Caco-2 (cell line): ENCODE measurements at regions not wholly inside any gene's neighbourhood (a gene's known extent, or its start where the extent isn't known, plus 50 kb on each side); places are given as distances from the start of the nearest gene placed in this dataset.

ENCODE experiments used
- BruUV-seq: library from RNA; stranded (reverse); fragments of 400-500 nt; replicated peaks from 2 replicates; lab custom pipeline; 2021; lab: Mats Ljungman, UMichigan
- CTCF ChIA-PET: fragments of 300-600 bp; sonication (Branson Sonifier 250); formaldehyde crosslinking; loops from one replicate; lab custom pipeline; 2022; ENCODE audit warnings: antibody characterized with exemption; lab: Charles Lee
- POLR2A ChIA-PET: fragments of 300-600 bp; sonication (Branson Sonifier 250); formaldehyde crosslinking; loops from one replicate; lab custom pipeline; 2022; ENCODE audit warnings: antibody characterized with exemption; lab: Charles Lee
- DNase-seq, 2 experiments: peaks; one replicate each; pipeline versions ENCODE4 v3.0.0 to v3.0.0-alpha.2; 2020 to 2022
- H3K27me3 ChIP-seq: replicated peaks from 2 replicates; pipeline ENCODE4 v1.6.0; 2011; ENCODE audit warnings: low read length; ENCODE audit not compliant: control insufficient read depth, insufficient read depth
- H3K36me3 ChIP-seq: 2 replicates; pipeline ENCODE4 v1.5.1; 2011; ENCODE audit warnings: low read length; ENCODE audit not compliant: control insufficient read depth, insufficient read depth
- H3K4me1 ChIP-seq: fragments of 250-450 bp; sonication (Bioruptor Pico); 2 replicates; pipeline ENCODE4 v1.5.1; 2020; ENCODE audit warnings: mild to moderate bottlenecking
- H3K4me3 ChIP-seq: 2 replicates; pipeline ENCODE4 v1.5.1; 2011; ENCODE audit warnings: low read depth, mild to moderate bottlenecking, control low read depth, low read length
- H3K9me3 ChIP-seq: fragments of 250-450 bp; sonication (Bioruptor Pico); 2 replicates; pipeline ENCODE4 v1.5.1; 2020; ENCODE audit warnings: mild to moderate bottlenecking, moderate library complexity
- H3K27ac Mint-ChIP-seq: one replicate; pipeline ENCODE4 v1.8.0; 2022; ENCODE audit warnings: mixed read lengths; ENCODE audit not compliant: unreplicated experiment
- H3K27me3 Mint-ChIP-seq: one replicate; pipeline ENCODE4 v1.8.0; 2022; ENCODE audit warnings: mixed read lengths; ENCODE audit not compliant: insufficient read depth, unreplicated experiment
- H3K36me3 Mint-ChIP-seq: one replicate; pipeline ENCODE4 v1.8.0; 2022; ENCODE audit warnings: mild to moderate bottlenecking, mixed read lengths; ENCODE audit not compliant: insufficient read depth, unreplicated experiment
- H3K4me1 Mint-ChIP-seq: one replicate; pipeline ENCODE4 v1.8.0; 2022; ENCODE audit warnings: low read depth, mixed read lengths; ENCODE audit not compliant: unreplicated experiment
- H3K4me3 Mint-ChIP-seq: one replicate; pipeline ENCODE4 v1.8.0; 2022; ENCODE audit warnings: mild to moderate bottlenecking, moderate library complexity, mixed read lengths; ENCODE audit not compliant: unreplicated experiment
- H3K9me3 Mint-ChIP-seq: one replicate; pipeline ENCODE4 v1.8.0; 2022; ENCODE audit warnings: mixed read lengths; ENCODE audit not compliant: unreplicated experiment
- intact Hi-C: fragments of 100-400 bp; cut with micrococcal nuclease; formaldehyde crosslinking; loops from one replicate; pipeline ENCODE4 v1.10.0; 2022; ENCODE audit not compliant: unreplicated experiment
- TF ChIP-seq, protein P1 (sequence below), 2 experiments: fragments of 200-600 bp in 1 of 2; IDR thresholded peaks; 1 replicate in 1 of 2; 2 replicates in 1 of 2; pipeline versions ENCODE4 v1.5.1 to v1.8.0; 2011 to 2022; ENCODE audit warnings: antibody characterized with exemption in 1 of 2, control low read depth in 1 of 2, inconsistent platforms in 1 of 2, low read depth in 1 of 2, low read length in 1 of 2, mild to moderate bottlenecking in 1 of 2, moderate library complexity in 1 of 2; ENCODE audit not compliant: insufficient read depth in 1 of 2, severe bottlenecking in 1 of 2, unreplicated experiment in 1 of 2

GRCh38 chr2:240329116-240329665 is 106.3 kb upstream of the GPC1 start:
- peaks cover 10% of the 10 kb centered on the region for H3K9me3 Mint-ChIP-seq
- no peak overlapping the region for H3K4me3 ChIP-seq
- TF ChIP-seq, protein P1, sequence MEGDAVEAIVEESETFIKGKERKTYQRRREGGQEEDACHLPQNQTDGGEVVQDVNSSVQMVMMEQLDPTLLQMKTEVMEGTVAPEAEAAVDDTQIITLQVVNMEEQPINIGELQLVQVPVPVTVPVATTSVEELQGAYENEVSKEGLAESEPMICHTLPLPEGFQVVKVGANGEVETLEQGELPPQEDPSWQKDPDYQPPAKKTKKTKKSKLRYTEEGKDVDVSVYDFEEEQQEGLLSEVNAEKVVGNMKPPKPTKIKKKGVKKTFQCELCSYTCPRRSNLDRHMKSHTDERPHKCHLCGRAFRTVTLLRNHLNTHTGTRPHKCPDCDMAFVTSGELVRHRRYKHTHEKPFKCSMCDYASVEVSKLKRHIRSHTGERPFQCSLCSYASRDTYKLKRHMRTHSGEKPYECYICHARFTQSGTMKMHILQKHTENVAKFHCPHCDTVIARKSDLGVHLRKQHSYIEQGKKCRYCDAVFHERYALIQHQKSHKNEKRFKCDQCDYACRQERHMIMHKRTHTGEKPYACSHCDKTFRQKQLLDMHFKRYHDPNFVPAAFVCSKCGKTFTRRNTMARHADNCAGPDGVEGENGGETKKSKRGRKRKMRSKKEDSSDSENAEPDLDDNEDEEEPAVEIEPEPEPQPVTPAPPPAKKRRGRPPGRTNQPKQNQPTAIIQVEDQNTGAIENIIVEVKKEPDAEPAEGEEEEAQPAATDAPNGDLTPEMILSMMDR (IDR thresholded peaks at IDR 0.05; ENCODE audit: insufficient read depth in 1 of 2, low read depth in 1 of 2, low read length in 1 of 2, severe bottlenecking in 1 of 2, unreplicated experiment in 1 of 2) = no peak
- H3K4me3 Mint-ChIP-seq = no peak overlapping the region
- H3K4me1 Mint-ChIP-seq = no peaks in the 10 kb centered on the region
- no peak for DNase-seq
- H3K27ac Mint-ChIP-seq = no peak overlapping the region
- no peaks in the 10 kb centered on the region for H3K36me3 Mint-ChIP-seq
- no peaks in the 10 kb centered on the region for H3K9me3 ChIP-seq
- peaks cover 9% of the 10 kb centered on the region for H3K27me3 Mint-ChIP-seq
- no peaks in the 10 kb centered on the region for H3K4me1 ChIP-seq
- H3K36me3 ChIP-seq = no peaks in the 10 kb centered on the region
- intact Hi-C loops = no loop called here
- no peaks in the 10 kb centered on the region for H3K27me3 ChIP-seq
- no TSS peak for BruUV-seq
- ChIA-PET CTCF (no interaction called here), POLR2A (no interaction called here)

GRCh38 chr2:240329778-240330177 is 105.7 kb upstream of the GPC1 start:
- TF ChIP-seq, protein P1 (IDR thresholded peaks at IDR 0.05; ENCODE audit: insufficient read depth in 1 of 2, low read depth in 1 of 2, low read length in 1 of 2, severe bottlenecking in 1 of 2, unreplicated experiment in 1 of 2) = no peak
- H3K9me3 ChIP-seq = no peaks in the 10 kb centered on the region
- Mint-ChIP-seq H3K9me3 (peaks cover 10% of the 10 kb centered on the region), H3K36me3 (no peaks in the 10 kb centered on the region), H3K4me1 (no peaks in the 10 kb centered on the region), H3K4me3 (no peak overlapping the region), H3K27me3 (peaks cover 9% of the 10 kb centered on the region), H3K27ac (no peak overlapping the region)
- no peaks in the 10 kb centered on the region for H3K4me1 ChIP-seq
- DNase-seq = no peak
- CTCF ChIA-PET = no interaction called here
- BruUV-seq = no TSS peak
- no peak overlapping the region for H3K4me3 ChIP-seq
- intact Hi-C loops = no loop called here
- POLR2A ChIA-PET = no interaction called here
- no peaks in the 10 kb centered on the region for H3K27me3 ChIP-seq
- no peaks in the 10 kb centered on the region for H3K36me3 ChIP-seq

- no peaks in the 10 kb centered on the region for H3K36me3 Mint-ChIP-seq
- ChIA-PET CTCF (no interaction called here), POLR2A (no interaction called here)
- no peak for DNase-seq
- Histone ChIP-seq H3K4me3 (no peak overlapping the region), H3K27me3 (no peaks in the 10 kb centered on the region), H3K36me3 (no peaks in the 10 kb centered on the region), H3K4me1 (no peaks in the 10 kb centered on the region), H3K9me3 (no peaks in the 10 kb centered on the region)
- H3K9me3 Mint-ChIP-seq = peaks cover 10% of the 10 kb centered on the region
- TF ChIP-seq, protein P1 (IDR thresholded peaks at IDR 0.05; ENCODE audit: insufficient read depth in 1 of 2, low read depth in 1 of 2, low read length in 1 of 2, severe bottlenecking in 1 of 2, unreplicated experiment in 1 of 2) = no peak
- BruUV-seq = no TSS peak
- H3K4me1 Mint-ChIP-seq = no peaks in the 10 kb centered on the region
- intact Hi-C loops = no loop called here
- H3K4me3 Mint-ChIP-seq = no peak overlapping the region
- peaks cover 16% of the 10 kb centered on the region for H3K27me3 Mint-ChIP-seq
- no peak overlapping the region for H3K27ac Mint-ChIP-seq
Observed at GRCh38 chr2:240333985-240334384, 101.5 kb upstream of the GPC1 start.
